IPS-11a (cell line): ENCODE measurements at regions not wholly inside any gene's neighbourhood (a gene's known extent, or its start where the extent isn't known, plus 50 kb on each side); places are given as distances from the start of the nearest gene placed in this dataset.

Experiments used
- H3K4me3 ChIP-seq: one replicate; pipeline ENCODE4 v1.5.1; 2013; ENCODE audit warnings: low read depth, low read length, control low read depth

GRCh38 chr18:72194072-72194471 is 350.1 kb downstream of the CBLN2 start:
- H3K4me3 ChIP-seq = no peak overlapping the region

- no peak overlapping the region for H3K4me3 ChIP-seq
These were observed 356.2 kb downstream of the CBLN2 start for GRCh38 chr18:72187956-72188355.

DNA sequence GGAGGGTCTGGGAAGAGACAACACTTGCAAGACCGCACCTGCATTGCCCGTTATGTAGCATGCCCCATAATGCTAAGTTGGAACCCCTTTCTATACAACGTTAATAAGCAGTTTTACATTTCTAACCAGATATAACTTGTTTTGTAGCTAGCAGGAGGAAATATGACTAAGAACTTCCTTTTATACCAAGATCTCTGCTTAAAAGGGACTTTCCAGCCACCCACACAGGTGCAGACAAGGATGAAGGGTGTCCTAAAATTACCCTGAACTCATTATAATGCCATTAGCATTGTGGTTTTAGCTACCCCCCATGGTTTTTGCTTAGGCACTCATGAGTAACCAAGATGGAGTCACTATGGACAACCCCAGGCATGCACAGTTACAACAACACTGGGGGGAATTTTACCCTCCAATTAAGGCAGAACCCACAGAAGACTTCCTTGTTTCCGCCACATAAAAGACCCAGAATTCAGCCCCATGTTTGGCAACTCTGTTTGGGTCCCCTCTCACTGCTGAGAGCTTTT is 362.8 kb downstream of the CBLN2 start:
- H3K4me3 ChIP-seq = no peak overlapping the region

- H3K4me3 ChIP-seq = no peak overlapping the region
These were observed 363.5 kb downstream of the CBLN2 start for GRCh38 chr18:72180689-72181088.

DNA sequence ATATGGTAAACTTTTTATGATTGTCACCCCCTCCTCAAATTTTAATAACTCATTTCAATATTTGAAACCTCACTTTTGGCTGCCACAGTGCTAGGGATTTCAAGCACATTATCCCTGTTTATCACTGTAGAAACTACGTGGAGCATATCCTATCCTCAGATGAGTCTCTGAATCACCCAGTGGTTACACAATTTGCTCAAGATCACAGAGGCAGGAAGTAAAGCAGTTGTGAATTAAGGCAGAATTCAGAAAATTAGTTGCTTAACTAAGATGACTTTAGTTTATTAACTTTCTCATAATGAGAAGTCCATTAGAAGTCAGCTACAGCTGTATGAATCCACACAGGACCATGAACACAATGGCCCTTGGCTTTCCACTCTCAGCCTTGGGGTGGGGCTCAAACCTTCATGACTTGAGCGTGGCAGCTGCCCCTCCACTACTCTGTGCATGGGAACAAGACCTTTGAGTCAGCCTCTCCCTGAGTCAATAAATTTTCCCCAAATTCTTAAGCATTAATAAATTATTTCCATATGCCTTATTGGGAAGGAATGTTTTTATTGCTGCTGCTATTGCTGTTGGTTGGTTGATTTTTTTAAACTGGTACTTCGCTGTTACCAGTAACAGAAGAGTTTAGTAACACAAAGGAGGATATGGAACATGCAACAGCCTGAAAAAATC is 369.0 kb downstream of the CBLN2 start:
- H3K4me3 ChIP-seq = no peak overlapping the region

- H3K4me3 ChIP-seq = no peak overlapping the region
These were observed 372.5 kb downstream of the CBLN2 start for GRCh38 chr18:72171596-72171995.

DNA sequence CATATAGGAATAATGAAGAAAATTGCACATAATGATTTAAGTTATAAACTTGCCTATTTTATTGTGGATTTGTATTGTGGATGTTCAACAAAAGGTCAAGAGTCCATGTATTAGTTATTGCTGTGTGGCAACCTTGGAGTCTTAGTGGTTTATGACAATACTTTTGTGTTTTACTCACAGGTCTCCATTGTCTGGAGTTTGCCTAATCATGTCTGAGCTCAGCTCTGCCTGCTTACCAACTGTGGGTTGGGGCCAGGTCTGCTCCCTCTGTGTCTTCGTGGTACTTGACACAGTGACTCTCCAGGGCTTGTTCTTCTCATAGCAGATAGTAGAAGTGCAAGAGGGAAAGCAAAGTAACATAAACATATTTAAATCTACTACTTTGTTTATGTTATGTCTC is 382.5 kb downstream of the CBLN2 start:
- H3K4me3 ChIP-seq = no peak overlapping the region

DNA sequence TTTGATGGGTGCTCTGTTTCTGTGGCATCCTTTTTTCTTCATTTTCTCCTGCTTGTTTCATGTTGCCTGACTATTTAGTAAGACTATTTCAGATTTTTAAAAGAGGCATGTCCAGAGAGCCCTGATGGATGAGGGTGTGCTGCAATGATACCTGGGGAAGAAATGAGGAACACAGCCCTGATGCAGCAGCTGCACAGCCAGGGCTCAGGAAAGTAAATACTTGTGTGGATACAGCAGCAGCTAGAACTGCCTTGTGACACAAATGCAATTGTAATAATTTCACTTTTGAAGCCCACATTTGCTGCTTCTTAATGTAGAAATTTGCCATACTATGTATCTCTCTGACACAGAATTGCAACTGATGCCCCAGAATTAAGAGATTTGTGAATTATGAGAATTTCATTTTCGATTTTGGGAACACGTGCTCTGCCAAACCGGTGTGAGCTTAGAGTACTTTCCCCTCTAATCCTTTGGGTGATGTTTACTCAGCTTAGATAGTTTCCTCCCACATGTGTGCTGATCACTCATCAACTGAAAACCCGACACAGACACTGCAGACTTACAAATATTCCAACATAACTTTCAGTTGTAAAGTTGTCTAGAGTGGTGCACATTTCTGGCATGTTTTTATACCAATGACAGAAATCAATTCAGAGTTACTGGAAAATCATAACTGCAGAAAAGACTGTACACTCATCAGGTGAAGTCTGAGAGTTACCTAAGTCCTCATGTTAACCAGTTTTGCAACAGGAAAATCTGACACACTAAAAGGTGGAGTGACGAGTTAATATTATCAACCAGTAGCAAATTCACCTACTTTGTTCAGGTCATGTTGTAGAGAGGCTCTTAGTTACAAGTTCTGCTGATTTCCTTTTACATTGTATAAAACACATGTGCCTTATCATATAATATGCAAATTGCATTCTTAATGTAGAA is 383.4 kb downstream of the CBLN2 start:
- H3K4me3 ChIP-seq = no peak overlapping the region

GRCh38 chr18:72155327-72155726 is 388.8 kb downstream of the CBLN2 start:
- H3K4me3 ChIP-seq = no peak overlapping the region

GRCh38 chr18:72154926-72155325 is 389.2 kb downstream of the CBLN2 start:
- H3K4me3 ChIP-seq = no peak overlapping the region

DNA sequence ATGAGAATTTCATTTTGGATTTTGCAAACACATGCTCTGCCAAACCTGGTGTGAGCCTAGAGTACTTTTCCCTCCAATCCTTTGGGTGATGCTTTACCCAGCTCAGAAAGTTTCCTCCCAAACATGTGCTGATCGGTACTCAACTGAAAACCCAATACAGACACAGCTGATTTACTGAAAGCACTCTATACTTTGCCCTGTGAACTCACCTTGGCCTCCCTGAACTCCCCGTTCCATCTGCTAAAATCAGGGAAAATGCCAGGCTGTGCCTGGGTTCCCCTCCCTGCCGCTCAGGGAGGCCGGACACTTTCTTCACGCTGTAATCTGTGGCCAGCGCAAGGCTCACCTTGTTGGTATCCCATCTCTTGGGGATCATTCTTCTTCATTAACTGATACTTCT is 391.2 kb downstream of the CBLN2 start:
- H3K4me3 ChIP-seq = no peak overlapping the region

DNA sequence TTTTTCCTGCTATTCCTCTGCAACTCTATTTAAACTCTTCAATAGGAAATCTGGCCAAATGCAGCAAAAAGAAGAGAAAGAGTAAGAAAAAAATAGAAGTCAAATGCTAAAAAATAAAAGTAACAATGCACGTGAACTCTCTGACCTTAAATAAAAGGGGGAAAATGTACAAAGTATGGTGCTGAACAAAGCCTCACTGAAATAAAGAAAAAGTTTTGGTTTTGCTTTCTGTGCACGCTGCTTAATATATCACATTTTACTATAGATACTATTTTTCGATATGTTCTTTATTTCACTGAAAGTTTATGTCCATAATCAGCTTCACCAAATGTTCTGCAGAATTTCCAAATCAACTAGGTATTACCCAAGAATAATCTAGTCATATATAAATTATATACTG is 396.3 kb downstream of the CBLN2 start:
- H3K4me3 ChIP-seq = no peak overlapping the region

DNA sequence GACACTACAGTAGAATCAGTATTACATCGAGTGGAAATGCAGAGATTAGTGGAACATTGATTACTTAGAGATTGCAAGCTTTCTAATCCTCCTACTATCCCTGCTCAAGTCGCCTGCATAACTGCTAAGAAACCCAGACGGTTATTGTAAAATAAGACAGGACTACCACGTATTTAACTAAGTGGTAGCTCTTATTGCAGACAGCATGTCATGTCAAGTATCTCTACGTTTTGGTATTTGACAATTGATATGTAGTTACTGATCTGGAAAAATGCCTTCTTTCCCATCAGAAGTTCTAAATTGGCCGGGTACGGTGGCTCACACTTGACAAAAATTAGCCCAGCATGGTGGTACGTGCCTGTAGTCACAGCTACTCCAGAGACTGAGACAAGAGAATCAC is 404.1 kb downstream of the CBLN2 start:
- H3K4me3 ChIP-seq = no peak overlapping the region

GRCh38 chr18:72128649-72129048 is 415.5 kb downstream of the CBLN2 start:
- H3K4me3 ChIP-seq = no peak overlapping the region

- no peak overlapping the region for H3K4me3 ChIP-seq
These were observed 422.0 kb downstream of the CBLN2 start for GRCh38 chr18:72122103-72122502.

- no peak overlapping the region for H3K4me3 ChIP-seq
These were observed 425.1 kb downstream of the CBLN2 start for GRCh38 chr18:72119082-72119481.

DNA sequence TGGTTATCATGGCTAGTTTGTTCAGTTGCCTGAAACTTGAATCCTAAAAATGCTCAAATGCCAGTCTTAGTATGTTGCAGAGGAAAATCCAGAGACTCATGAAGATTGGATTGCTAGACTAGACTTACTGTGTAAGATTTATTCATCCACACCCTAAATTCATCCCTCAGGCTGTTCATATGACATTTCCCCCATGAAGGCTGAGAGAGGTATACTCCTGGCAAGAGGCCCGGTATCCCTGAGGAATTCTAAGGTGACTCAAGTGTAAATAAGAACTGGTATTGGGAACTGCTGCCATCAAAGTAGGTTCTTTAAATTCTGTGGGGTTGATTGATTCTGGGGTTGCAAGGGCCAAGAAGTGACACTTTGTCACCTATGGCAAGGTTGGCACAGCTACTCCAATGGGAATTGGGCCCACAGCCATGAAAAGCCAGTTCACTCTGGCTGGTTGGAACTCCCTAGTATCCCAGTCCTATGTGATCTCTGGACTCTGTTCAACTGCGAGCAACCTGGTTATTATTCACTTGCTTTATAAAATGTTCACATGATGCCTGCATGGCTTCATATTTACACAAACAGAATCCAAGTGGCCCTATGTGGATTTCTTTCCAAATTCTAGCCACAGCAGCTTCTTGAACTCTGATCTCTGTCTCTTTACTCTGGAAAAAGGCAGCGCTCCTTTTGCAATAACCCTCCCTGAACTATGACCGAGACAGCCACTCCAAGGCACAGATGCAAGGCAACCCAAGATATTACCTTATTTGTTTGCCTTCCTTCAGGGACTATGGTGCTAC is 429.1 kb downstream of the CBLN2 start:
- H3K4me3 ChIP-seq = no peak overlapping the region

- H3K4me3 ChIP-seq = no peak overlapping the region
These were observed 436.3 kb downstream of the CBLN2 start for GRCh38 chr18:72107647-72108383.

DNA sequence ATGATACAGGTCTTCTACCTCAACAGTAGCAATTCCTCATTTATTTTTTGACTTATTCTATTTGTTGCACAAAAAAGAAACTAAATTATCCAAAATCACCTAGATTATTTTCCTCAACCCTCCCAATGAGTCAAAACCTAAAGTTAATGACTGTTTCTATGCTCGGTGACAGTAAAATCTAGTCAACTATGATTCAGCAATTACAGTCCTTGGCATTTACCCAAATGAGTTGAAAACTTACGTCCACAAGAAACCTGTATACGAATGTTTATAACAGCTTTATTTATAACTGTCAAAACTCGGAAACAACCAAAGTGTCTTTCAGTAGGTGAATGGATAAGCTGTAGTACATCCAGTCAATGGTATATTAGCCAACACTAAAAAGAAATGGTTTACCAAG is 439.3 kb downstream of the CBLN2 start:
- H3K4me3 ChIP-seq = no peak overlapping the region

GRCh38 chr18:72102412-72102811 is 441.7 kb downstream of the CBLN2 start:
- H3K4me3 ChIP-seq = no peak overlapping the region
